Endothelial cell of umbilical vein (primary cell): ENCODE measurements at regions not wholly inside any gene's neighbourhood (a gene's known extent, or its start where the extent isn't known, plus 50 kb on each side); places are given as distances from the start of the nearest gene placed in this dataset.

Source experiments
- BruUV-seq: library from RNA; stranded (reverse); fragments of 400-500 nt; replicated peaks from 2 replicates; lab custom pipeline; 2021; lab: Mats Ljungman, UMichigan
- CTCF ChIA-PET: fragments of 300-600, 350-600 bp; sonication (Branson Sonifier 250); formaldehyde crosslinking; loops from one replicate; lab custom pipeline; 2021; ENCODE audit warnings: antibody characterized with exemption, inconsistent platforms; lab: Charles Lee
- POLR2A ChIA-PET: fragments of 300-600, 350-600 bp; sonication (Branson Sonifier 250); formaldehyde crosslinking; loops from one replicate; lab custom pipeline; 2021; ENCODE audit warnings: antibody characterized with exemption, inconsistent platforms; lab: Charles Lee
- DNase-seq: peaks from one replicate; pipeline ENCODE4 v3.0.0-alpha.2; 2011; ENCODE audit warnings: low read depth, low spot score
- FAIRE-seq: peaks from 2 replicates; lab custom pipeline; 2011; peaks lifted over from hg19 to GRCh38; lab: Jason Lieb, UNC
- H2AFZ ChIP-seq: 2 replicates; pipeline ENCODE4 v1.6.0; 2012; ENCODE audit warnings: low read depth, low read length, control low read depth, inconsistent platforms
- H3K27ac ChIP-seq: 2 replicates; pipeline ENCODE4 v1.5.1; 2011; ENCODE audit warnings: low read depth, mild to moderate bottlenecking, control low read depth, low read length, moderate library complexity; ENCODE audit not compliant: insufficient read depth
- H3K27me3 ChIP-seq, 2 experiments: 2 replicates each; pipeline versions ENCODE4 v1.6.0 to v1.6.1; 2011; ENCODE audit warnings: low read length in 2 of 2, mixed read lengths in 1 of 2; ENCODE audit not compliant: control insufficient read depth in 2 of 2, insufficient read depth in 2 of 2
- H3K36me3 ChIP-seq, 2 experiments: 2 replicates in 1 of 2; 3 replicates in 1 of 2; pipeline ENCODE4 v1.5.1; 2011; ENCODE audit warnings: low read length in 2 of 2, mild to moderate bottlenecking in 1 of 2, moderate library complexity in 1 of 2; ENCODE audit not compliant: control insufficient read depth in 2 of 2, insufficient read depth in 2 of 2; ENCODE audit errors: extremely low read depth in 1 of 2
- H3K4me1 ChIP-seq: 3 replicates; pipeline ENCODE4 v1.5.1; 2011; ENCODE audit warnings: mild to moderate bottlenecking, low read length; ENCODE audit not compliant: control insufficient read depth, insufficient read depth; ENCODE audit errors: extremely low read depth
- H3K4me2 ChIP-seq: 2 replicates; pipeline ENCODE4 v1.6.1; 2011; ENCODE audit warnings: low read length, control low read depth, mixed read lengths; ENCODE audit not compliant: insufficient read depth
- H3K4me3 ChIP-seq, 3 experiments: fragments of 200-600 bp in 1 of 3; sonication (generic), shearing (Covaris generic) in 1 of 3; replicated peaks in 1 of 3; 2 replicates each; pipeline ENCODE4 v1.5.1; 2011 to 2016; ENCODE audit warnings: control low read depth in 3 of 3, low read length in 3 of 3, mild to moderate bottlenecking in 2 of 3, inconsistent platforms in 1 of 3, low read depth in 1 of 3, moderate library complexity in 1 of 3; ENCODE audit not compliant: insufficient read depth in 1 of 3
- H3K79me2 ChIP-seq: 2 replicates; pipeline ENCODE4 v1.6.0; 2012; ENCODE audit warnings: low read length, inconsistent platforms; ENCODE audit not compliant: control insufficient read depth, insufficient read depth
- H3K9ac ChIP-seq: replicated peaks from 2 replicates; pipeline ENCODE3; 2011; ENCODE audit warnings: low read length, control low read depth; ENCODE audit not compliant: insufficient read depth; ENCODE audit errors: extremely low read depth
- H3K9me1 ChIP-seq: replicated peaks from 3 replicates; pipeline ENCODE4 v1.6.0; 2011; ENCODE audit warnings: mild to moderate bottlenecking, low read length; ENCODE audit not compliant: control insufficient read depth, insufficient read depth; ENCODE audit errors: extremely low read depth
- H3K9me3 ChIP-seq: replicated peaks from 2 replicates; pipeline ENCODE4 v1.5.1; 2012; ENCODE audit warnings: low read length, inconsistent platforms; ENCODE audit not compliant: control insufficient read depth, insufficient read depth
- H4K20me1 ChIP-seq: replicated peaks from 2 replicates; pipeline ENCODE3; 2011; ENCODE audit warnings: mild to moderate bottlenecking, low read length; ENCODE audit not compliant: control insufficient read depth, insufficient read depth; ENCODE audit errors: extremely low read depth
- CTCF ChIP-seq, 2 donors: IDR thresholded peaks; 1 replicate in 1 of 2; 2 replicates in 1 of 2; pipeline ENCODE4 v1.5.1; 2011; ENCODE audit warnings: low read length in 2 of 2, mild to moderate bottlenecking in 2 of 2, moderate library complexity in 2 of 2, control low read depth in 1 of 2, inconsistent platforms in 1 of 2, low read depth in 1 of 2; ENCODE audit not compliant: insufficient read depth in 1 of 2; ENCODE audit errors: extremely low read depth in 1 of 2
- EZH2 ChIP-seq: IDR thresholded peaks from 2 replicates; pipeline ENCODE4 v1.6.1; 2012; ENCODE audit warnings: borderline replicate concordance, low read depth, mild to moderate bottlenecking, moderate library complexity, low read length, inconsistent platforms; ENCODE audit not compliant: severe bottlenecking
- FOS ChIP-seq: IDR thresholded peaks from 2 replicates; pipeline ENCODE4 v1.6.1; 2011; ENCODE audit warnings: mild to moderate bottlenecking, low read length, moderate library complexity, borderline replicate concordance; ENCODE audit not compliant: insufficient read depth
- GATA2 ChIP-seq: IDR thresholded peaks from 2 replicates; pipeline ENCODE4 v1.7.0; 2011; ENCODE audit warnings: low read depth, mild to moderate bottlenecking, moderate library complexity, mixed read lengths, low read length; ENCODE audit not compliant: insufficient read length, insufficient read depth
- JUN ChIP-seq: IDR thresholded peaks from 2 replicates; pipeline ENCODE4 v1.6.1; 2011; ENCODE audit warnings: borderline replicate concordance, low read depth; ENCODE audit not compliant: insufficient read length, insufficient read depth
- MAX ChIP-seq: IDR thresholded peaks from 2 replicates; pipeline ENCODE4 v1.6.1; 2011; ENCODE audit not compliant: insufficient read depth, insufficient read length
- MYC ChIP-seq: IDR thresholded peaks from one replicate; pipeline ENCODE4 v1.6.1; 2011; ENCODE audit warnings: mild to moderate bottlenecking, low read depth, low read length
- POLR2A ChIP-seq: IDR thresholded peaks from 2 replicates; pipeline ENCODE4 v1.6.1; 2012; ENCODE audit warnings: low read depth, mild to moderate bottlenecking, control low read depth, low read length
- POLR2AphosphoS5 ChIP-seq: IDR thresholded peaks from 2 replicates; pipeline ENCODE4 v1.6.1; 2012; ENCODE audit warnings: low read depth, mild to moderate bottlenecking, control low read depth, low read length, moderate library complexity; ENCODE audit not compliant: insufficient read depth
- dilution Hi-C: fragments of 300-500 bp; cut with MboI; formaldehyde crosslinking; loops from one replicate; pipeline ENCODE4 v1.15.0; 2019; ENCODE audit warnings: low sequenced_read_pairs; ENCODE audit not compliant: extremely low pct_ligation_motif_present
- intact Hi-C: fragments of 100-400 bp; cut with micrococcal nuclease; formaldehyde crosslinking; loops from one replicate; pipeline ENCODE4 v1.10.0; 2022

- DNase-seq, result no peak
- FAIRE-seq, result no peak
- Histone ChIP-seq H3K4me1 (no peaks in the 10 kb centered on the region), H3K4me3 (no peak overlapping the region), H3K9me1 (no peaks in the 10 kb centered on the region), H3K9ac (no peak overlapping the region), H3K4me2 (no peak overlapping the region), H3K79me2 (no peaks in the 10 kb centered on the region), H2AFZ (no peak overlapping the region), H3K9me3 (no peaks in the 10 kb centered on the region), H3K27ac (no peak overlapping the region), H4K20me1 (no peaks in the 10 kb centered on the region), H3K36me3 (no peaks in the 10 kb centered on the region), H3K27me3 (no peaks in the 10 kb centered on the region)
- BruUV-seq, result no TSS peak
- dilution Hi-C loops (no loop called here), intact Hi-C loops (no loop called here)
- POLR2A ChIA-PET, result no interaction called here
- TF ChIP-seq MAX, result no peak
- CTCF ChIA-PET, result interaction anchor here (0.7 to 0.8 kb wide), 2 partner anchors 619 to 665 kb away, joined by 3 read pairs; no protein-coding TSS in a partner anchor
Measured at GRCh38 chr6:137590684-137591083, 96.5 kb upstream of the OLIG3 start.

GRCh38 chr6:137601471-137601870, 107.3 kb upstream of the OLIG3 start:
- no peak overlapping the region for H3K4me3 ChIP-seq
- no peaks in the 10 kb centered on the region for H3K4me1 ChIP-seq
- no peaks in the 10 kb centered on the region for H3K36me3 ChIP-seq
- TF ChIP-seq MYC (no peak), GATA2 (no peak), POLR2A (no peak), POLR2AphosphoS5 (no peak), FOS (no peak), EZH2 (no peak), MAX (no peak), JUN (no peak), CTCF (IDR thresholded peaks at IDR 0.05; ENCODE audit: extremely low read depth in 1 of 2, insufficient read depth in 1 of 2, low read depth in 1 of 2, low read length in 2 of 2) (no peak)
- CTCF ChIA-PET, result interaction anchor here (1.5 to 2.0 kb wide), 3 partner anchors 9 to 507 kb away, joined by 3 to 6 read pairs (median 5); no protein-coding TSS in a partner anchor
- no peaks in the 10 kb centered on the region for H4K20me1 ChIP-seq
- H3K9me3 ChIP-seq, result no peaks in the 10 kb centered on the region
- H3K9me1 ChIP-seq, result no peaks in the 10 kb centered on the region
- H2AFZ ChIP-seq, result no peak overlapping the region
- FAIRE-seq (no peak), DNase-seq (no peak)
- dilution Hi-C loops, result no loop called here
- H3K79me2 ChIP-seq, result no peaks in the 10 kb centered on the region
- no peak overlapping the region for H3K4me2 ChIP-seq
- peaks cover 4 to 5% of the 10 kb centered on the region in 2 experiments for H3K27me3 ChIP-seq
- intact Hi-C loops, result no loop called here
- H3K27ac ChIP-seq, result no peak overlapping the region
- POLR2A ChIA-PET, result no interaction called here
- BruUV-seq, result no TSS peak
- no peak overlapping the region for H3K9ac ChIP-seq
